ENCODE measurements at regions not wholly inside any gene's neighbourhood (a gene's known extent, or its start where the extent isn't known, plus 50 kb on each side); places are given as distances from the start of the nearest gene placed in this dataset.

DNA sequence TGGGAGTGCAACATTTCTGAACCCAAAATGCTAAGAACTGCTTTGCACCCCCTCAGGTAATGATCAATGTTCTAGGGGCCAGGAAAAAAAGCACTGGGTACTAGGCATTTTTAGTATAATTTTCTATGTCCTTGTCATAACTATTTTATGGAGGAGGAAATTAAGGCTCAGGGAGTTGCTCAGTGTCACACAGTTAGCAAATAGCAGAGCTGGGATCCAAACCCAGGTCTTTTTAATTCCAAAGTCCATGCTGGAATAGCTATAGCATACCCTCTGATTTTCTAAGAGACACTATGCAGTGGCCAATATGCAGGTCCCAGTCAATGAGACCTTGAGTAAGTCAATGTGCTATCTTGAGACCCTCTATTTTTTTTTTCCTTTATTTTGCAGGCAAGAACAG lies 394.5 kb upstream of the USP24 start:
- Histone ChIP-seq H3K36me3 (no peaks in the 10 kb centered on the region), H3K27me3 (no peaks in the 10 kb centered on the region), H3K27ac (no peak overlapping the region), H3K9me3 (no peaks in the 10 kb centered on the region), H3K4me1 (no peaks in the 10 kb centered on the region), H3K4me3 (no peak overlapping the region)
- TF ChIP-seq, protein P1, sequence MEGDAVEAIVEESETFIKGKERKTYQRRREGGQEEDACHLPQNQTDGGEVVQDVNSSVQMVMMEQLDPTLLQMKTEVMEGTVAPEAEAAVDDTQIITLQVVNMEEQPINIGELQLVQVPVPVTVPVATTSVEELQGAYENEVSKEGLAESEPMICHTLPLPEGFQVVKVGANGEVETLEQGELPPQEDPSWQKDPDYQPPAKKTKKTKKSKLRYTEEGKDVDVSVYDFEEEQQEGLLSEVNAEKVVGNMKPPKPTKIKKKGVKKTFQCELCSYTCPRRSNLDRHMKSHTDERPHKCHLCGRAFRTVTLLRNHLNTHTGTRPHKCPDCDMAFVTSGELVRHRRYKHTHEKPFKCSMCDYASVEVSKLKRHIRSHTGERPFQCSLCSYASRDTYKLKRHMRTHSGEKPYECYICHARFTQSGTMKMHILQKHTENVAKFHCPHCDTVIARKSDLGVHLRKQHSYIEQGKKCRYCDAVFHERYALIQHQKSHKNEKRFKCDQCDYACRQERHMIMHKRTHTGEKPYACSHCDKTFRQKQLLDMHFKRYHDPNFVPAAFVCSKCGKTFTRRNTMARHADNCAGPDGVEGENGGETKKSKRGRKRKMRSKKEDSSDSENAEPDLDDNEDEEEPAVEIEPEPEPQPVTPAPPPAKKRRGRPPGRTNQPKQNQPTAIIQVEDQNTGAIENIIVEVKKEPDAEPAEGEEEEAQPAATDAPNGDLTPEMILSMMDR (IDR thresholded peaks at IDR 0.05) = no peak
- no peak for TF ChIP-seq POLR2A (IDR thresholded peaks at IDR 0.05)
- ATAC-seq (no peak), DNase-seq (no peak)
- intact Hi-C loops (cut with DNase I) = no loop called here

DNA sequence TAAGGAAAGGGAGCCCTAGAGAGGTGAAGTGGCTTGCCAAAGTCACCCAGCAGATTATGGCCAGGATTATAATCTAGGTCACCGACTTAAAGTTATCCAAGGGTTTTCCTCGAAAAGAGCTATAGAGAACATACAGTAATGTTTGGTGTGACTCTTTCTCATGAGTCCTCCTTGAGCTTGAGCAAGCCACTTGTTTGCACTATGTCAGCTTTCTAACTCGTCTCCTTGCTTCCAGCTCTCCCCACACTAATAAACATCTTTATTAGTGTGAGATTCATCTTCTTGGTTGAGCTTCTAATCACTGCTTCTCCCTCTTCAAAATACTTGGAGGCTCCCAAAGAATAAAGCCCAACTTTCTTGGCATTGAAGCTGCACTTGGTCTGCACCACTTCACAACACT lies 390.0 kb upstream of the USP24 start:
- Histone ChIP-seq H3K9me3 (no peaks in the 10 kb centered on the region), H3K36me3 (no peaks in the 10 kb centered on the region), H3K27me3 (no peaks in the 10 kb centered on the region), H3K27ac (no peak overlapping the region), H3K4me1 (no peaks in the 10 kb centered on the region), H3K4me3 (no peak overlapping the region)
- TF ChIP-seq, protein P1 (IDR thresholded peaks at IDR 0.05) = no peak
- TF ChIP-seq POLR2A (IDR thresholded peaks at IDR 0.05) = no peak
- ATAC-seq (no peak), DNase-seq (no peak)
- WGBS (ENCODE audit: insufficient coverage, low coverage, low lambda C conversion rate, missing lambda C conversion rate) = 32% methylated on average over 2 of the region's 3 CpGs
- intact Hi-C loops (cut with DNase I) = no loop called here

DNA sequence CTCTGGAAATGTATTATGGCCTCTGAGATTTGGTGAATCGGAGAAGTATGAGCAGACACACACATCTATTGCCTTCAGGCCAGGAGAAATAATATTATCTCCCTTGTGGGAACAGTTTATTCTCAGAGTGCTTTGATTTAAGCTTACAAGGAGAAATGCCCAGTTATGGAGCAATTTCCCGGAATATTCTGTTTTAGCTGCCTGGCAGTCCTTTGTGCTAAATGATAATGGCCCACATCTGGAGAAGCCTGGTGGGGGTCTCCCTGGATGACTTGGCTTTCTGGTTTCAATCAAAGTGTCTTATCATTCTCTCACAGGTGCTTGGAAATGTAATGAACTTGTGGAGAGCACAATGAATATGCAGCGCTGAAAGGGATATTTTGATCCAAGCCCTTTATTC lies 389.6 kb upstream of the USP24 start:
- ATAC-seq = no peak
- no peak overlapping the region for H3K27ac ChIP-seq
- no peak overlapping the region for H3K4me3 ChIP-seq
- intact Hi-C loops (cut with DNase I) = no loop called here
- TF ChIP-seq, protein P1 (IDR thresholded peaks at IDR 0.05) = no peak
- no peak for TF ChIP-seq POLR2A (IDR thresholded peaks at IDR 0.05)
- H3K4me1 ChIP-seq = no peaks in the 10 kb centered on the region
- no peaks in the 10 kb centered on the region for H3K36me3 ChIP-seq
- no peaks in the 10 kb centered on the region for H3K9me3 ChIP-seq
- no peaks in the 10 kb centered on the region for H3K27me3 ChIP-seq
- no peak for DNase-seq
- 67% methylated on average over 2 of the region's 3 CpGs for WGBS (ENCODE audit: insufficient coverage, low coverage, low lambda C conversion rate, missing lambda C conversion rate)

DNA sequence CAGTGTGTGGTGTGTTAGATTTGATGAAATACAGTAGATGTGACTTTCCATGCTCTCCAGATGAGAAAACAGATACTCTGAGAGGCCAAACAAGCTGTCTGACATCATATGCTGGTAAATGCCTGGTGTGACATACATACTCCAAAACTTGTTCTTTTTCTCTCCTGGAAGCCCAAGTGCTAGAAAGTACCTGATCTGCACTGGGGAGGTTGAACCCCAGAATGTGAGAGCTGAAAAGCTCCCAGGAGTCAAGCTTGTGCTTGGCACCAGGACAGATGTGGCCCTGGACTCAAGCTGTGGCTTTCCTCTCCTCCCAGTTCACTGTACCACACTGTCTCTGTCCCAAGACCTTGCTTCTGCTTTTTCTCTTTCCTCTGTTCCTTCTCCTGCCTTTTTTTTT lies 389.0 kb upstream of the USP24 start:
- DNase-seq = no peak
- Histone ChIP-seq H3K27me3 (no peaks in the 10 kb centered on the region), H3K9me3 (no peaks in the 10 kb centered on the region), H3K4me3 (no peak overlapping the region), H3K36me3 (no peaks in the 10 kb centered on the region), H3K27ac (no peak overlapping the region), H3K4me1 (no peaks in the 10 kb centered on the region)
- TF ChIP-seq POLR2A (IDR thresholded peaks at IDR 0.05) = no peak
- TF ChIP-seq, protein P1 (IDR thresholded peaks at IDR 0.05) = no peak
- intact Hi-C loops (cut with DNase I) = no loop called here
- ATAC-seq = no peak

DNA sequence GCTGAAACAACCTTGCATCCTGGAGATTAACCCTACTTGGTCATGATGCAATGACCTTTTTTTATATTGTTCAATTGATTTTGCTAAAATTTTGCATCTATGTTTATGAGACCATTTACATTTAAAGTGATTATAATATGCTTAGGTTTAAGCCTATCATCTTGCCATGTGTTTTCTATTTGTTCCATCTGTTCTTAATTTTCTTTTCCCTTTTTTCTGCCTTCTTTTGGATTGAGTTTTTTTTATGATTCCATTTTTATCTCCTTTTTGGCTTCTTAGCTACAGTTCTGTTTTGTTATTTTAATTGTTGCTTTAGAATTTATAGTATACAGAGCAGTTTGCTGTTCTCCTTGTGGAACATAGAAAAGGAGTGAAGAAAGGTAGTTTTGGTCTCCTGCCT lies 385.1 kb upstream of the USP24 start:
- no peak for ATAC-seq
- H3K9me3 ChIP-seq = no peaks in the 10 kb centered on the region
- no peaks in the 10 kb centered on the region for H3K36me3 ChIP-seq
- no peaks in the 10 kb centered on the region for H3K4me1 ChIP-seq
- no peak overlapping the region for H3K27ac ChIP-seq
- no peak for TF ChIP-seq POLR2A (IDR thresholded peaks at IDR 0.05)
- TF ChIP-seq, protein P1 (IDR thresholded peaks at IDR 0.05) = no peak
- no peak overlapping the region for H3K4me3 ChIP-seq
- intact Hi-C loops (cut with DNase I) = no loop called here
- H3K27me3 ChIP-seq = no peaks in the 10 kb centered on the region
- DNase-seq = no peak
